ENCODE measurements at regions not wholly inside any gene's neighbourhood (a gene's known extent, or its start where the extent isn't known, plus 50 kb on each side); places are given as distances from the start of the nearest gene placed in this dataset.

- TF ChIP-seq EZH2 (IDR thresholded peaks at IDR 0.05; ENCODE audit: insufficient read depth, poor library complexity, severe bottlenecking) (no peak), EZH2phosphoT487 (IDR thresholded peaks at IDR 0.05; ENCODE audit: insufficient read depth, low read depth) (no peak)
- in situ Hi-C loops (cut with MboI): no loop called here
- H3K9me3 ChIP-seq (ENCODE audit: low read depth): no peaks in the 10 kb centered on the region
- no peaks in the 10 kb centered on the region for H4K20me1 ChIP-seq (ENCODE audit: insufficient read depth)
- H3K4me3 ChIP-seq: no peak overlapping the region
- no peaks in the 10 kb centered on the region for H3K9me2 ChIP-seq (ENCODE audit: insufficient read depth)
- H3F3A ChIP-seq (ENCODE audit: insufficient read depth): peaks cover 2% of the 10 kb centered on the region; the same call in 1 of the 2 replicates
- no peaks in the 10 kb centered on the region for H3K79me2 ChIP-seq (ENCODE audit: insufficient read depth)
- DNase-seq: no peak
- H3K27me3 ChIP-seq (replicated peaks; ENCODE audit: insufficient read depth): no peaks in the 10 kb centered on the region; the same call in 1 of the 2 replicates
- H3K4me1 ChIP-seq (ENCODE audit: insufficient read depth): no peaks in the 10 kb centered on the region
- WGBS, 2 experiments (ENCODE audit: low coverage in 1 of 2, low lambda C conversion rate in 2 of 2, missing lambda C conversion rate in 2 of 2): 83 to 87% methylated on average over 5 of the region's 5 CpGs
- no peaks in the 10 kb centered on the region for H3K36me3 ChIP-seq (ENCODE audit: low read depth)
- H2AFZ ChIP-seq: no peak overlapping the region
- no peak overlapping the region for H3K27ac ChIP-seq
- no peak overlapping the region for H3K9ac ChIP-seq
- H3K4me2 ChIP-seq (ENCODE audit: unreplicated experiment): no peak overlapping the region
Measured at GRCh38 chr3:98688363-98688762, 74.8 kb upstream of the ST3GAL6 start.

- Histone ChIP-seq H3F3A (ENCODE audit: insufficient read depth) (peaks cover 2% of the 10 kb centered on the region; the same call in 1 of the 2 replicates), H3K79me2 (ENCODE audit: insufficient read depth) (no peaks in the 10 kb centered on the region), H4K20me1 (ENCODE audit: insufficient read depth) (no peaks in the 10 kb centered on the region), H3K4me3 (no peak overlapping the region), H3K4me2 (ENCODE audit: unreplicated experiment) (no peak overlapping the region), H3K9me3 (ENCODE audit: low read depth) (no peaks in the 10 kb centered on the region), H3K9me2 (ENCODE audit: insufficient read depth) (no peaks in the 10 kb centered on the region), H3K27me3 (replicated peaks; ENCODE audit: insufficient read depth) (no peaks in the 10 kb centered on the region), H3K9ac (no peak overlapping the region), H3K4me1 (ENCODE audit: insufficient read depth) (peaks cover 1% of the 10 kb centered on the region; the same call in 1 of the 2 replicates), H3K36me3 (ENCODE audit: low read depth) (no peaks in the 10 kb centered on the region), H3K27ac (no peak overlapping the region), H2AFZ (no peak overlapping the region)
- peak; percentile 6 for DNase-seq
- in situ Hi-C loops (cut with MboI): no loop called here
- WGBS, 2 experiments (ENCODE audit: low coverage in 1 of 2, low lambda C conversion rate in 2 of 2, missing lambda C conversion rate in 2 of 2): 69 to 73% methylated on average over 2 of the region's 2 CpGs
- TF ChIP-seq EZH2 (IDR thresholded peaks at IDR 0.05; ENCODE audit: insufficient read depth, poor library complexity, severe bottlenecking) (no peak), EZH2phosphoT487 (IDR thresholded peaks at IDR 0.05; ENCODE audit: insufficient read depth, low read depth) (no peak)
Measured at GRCh38 chr3:98690876-98691275, 72.3 kb upstream of the ST3GAL6 start.

GRCh38 chr3:98691897-98692296 lies 71.2 kb upstream of the ST3GAL6 start:
- no peak for TF ChIP-seq EZH2 (IDR thresholded peaks at IDR 0.05; ENCODE audit: insufficient read depth, poor library complexity, severe bottlenecking)
- no peak for TF ChIP-seq EZH2phosphoT487 (IDR thresholded peaks at IDR 0.05; ENCODE audit: insufficient read depth, low read depth)
- WGBS, 2 experiments (ENCODE audit: low coverage in 1 of 2, low lambda C conversion rate in 2 of 2, missing lambda C conversion rate in 2 of 2): no CpG with 5 or more reads among the region's 1 CpG

GRCh38 chr3:98692787-98693473 lies 70.2 kb upstream of the ST3GAL6 start:
- no peak for DNase-seq
- in situ Hi-C loops (cut with MboI): no loop called here

More at GRCh38 chr3:98691897-98692296, 71.2 kb upstream of the ST3GAL6 start:
- H3K27ac ChIP-seq: no peak overlapping the region
- H2AFZ ChIP-seq: no peak overlapping the region
- no peaks in the 10 kb centered on the region for H3K36me3 ChIP-seq (ENCODE audit: low read depth)
- H3K9me2 ChIP-seq (ENCODE audit: insufficient read depth): no peaks in the 10 kb centered on the region
- in situ Hi-C loops (cut with MboI): no loop called here
- H3K9ac ChIP-seq: no peak overlapping the region
- no peak for DNase-seq
- no peaks in the 10 kb centered on the region for H3K79me2 ChIP-seq (ENCODE audit: insufficient read depth)
- H3F3A ChIP-seq (ENCODE audit: insufficient read depth): peaks cover 2% of the 10 kb centered on the region; the same call in 1 of the 2 replicates
- H3K4me3 ChIP-seq: no peak overlapping the region
- H3K4me1 ChIP-seq (ENCODE audit: insufficient read depth): peaks cover 3% of the 10 kb centered on the region; the same call in 1 of the 2 replicates
- no peaks in the 10 kb centered on the region for H4K20me1 ChIP-seq (ENCODE audit: insufficient read depth)
- no peaks in the 10 kb centered on the region for H3K27me3 ChIP-seq (replicated peaks; ENCODE audit: insufficient read depth)
- H3K9me3 ChIP-seq (ENCODE audit: low read depth): no peaks in the 10 kb centered on the region
- no peak overlapping the region for H3K4me2 ChIP-seq (ENCODE audit: unreplicated experiment)

More at GRCh38 chr3:98692787-98693473, 70.2 kb upstream of the ST3GAL6 start:
- Histone ChIP-seq H3F3A (ENCODE audit: insufficient read depth) (peaks cover 2% of the 10 kb centered on the region; the same call in 1 of the 2 replicates), H3K27ac (no peak overlapping the region), H3K27me3 (replicated peaks; ENCODE audit: insufficient read depth) (0 out of 2 replicates have a peak, but pooled peaks cover 6% of the 10 kb centered on the region), H3K9me2 (ENCODE audit: insufficient read depth) (no peaks in the 10 kb centered on the region), H3K9me3 (ENCODE audit: low read depth) (no peaks in the 10 kb centered on the region), H3K36me3 (ENCODE audit: low read depth) (no peaks in the 10 kb centered on the region), H3K4me3 (no peak overlapping the region), H4K20me1 (ENCODE audit: insufficient read depth) (no peaks in the 10 kb centered on the region), H3K9ac (no peak overlapping the region), H3K4me1 (ENCODE audit: insufficient read depth) (peaks cover 3% of the 10 kb centered on the region; the same call in 1 of the 2 replicates), H3K79me2 (ENCODE audit: insufficient read depth) (no peaks in the 10 kb centered on the region), H2AFZ (no peak overlapping the region), H3K4me2 (ENCODE audit: unreplicated experiment) (no peak overlapping the region)
- TF ChIP-seq EZH2 (IDR thresholded peaks at IDR 0.05; ENCODE audit: insufficient read depth, poor library complexity, severe bottlenecking): no peak
- no peak for TF ChIP-seq EZH2phosphoT487 (IDR thresholded peaks at IDR 0.05; ENCODE audit: insufficient read depth, low read depth)
- no CpG with 5 or more reads among the region's 4 CpGs for WGBS, 2 experiments (ENCODE audit: low coverage in 1 of 2, low lambda C conversion rate in 2 of 2, missing lambda C conversion rate in 2 of 2)
